HEK293 (cell line): ENCODE measurements at regions not wholly inside any gene's neighbourhood (a gene's known extent, or its start where the extent isn't known, plus 50 kb on each side); places are given as distances from the start of the nearest gene placed in this dataset.

Source experiments
- CTCF ChIA-PET: fragments of 350-600 bp; formaldehyde crosslinking; extraction: SDS; loops from one replicate; lab custom pipeline; 2021; ENCODE audit warnings: antibody characterized with exemption; lab: Yijun Ruan, JAX
- POLR2A ChIA-PET: fragments of 300-600 bp; formaldehyde crosslinking; extraction: SDS; loops from one replicate; lab custom pipeline; 2020; ENCODE audit warnings: antibody characterized with exemption, inconsistent platforms; lab: Yijun Ruan, JAX
- H3K27ac ChIP-seq: fragments of 200-500 bp; sonication (Bioruptor generic); 2 replicates; pipeline ENCODE4 v1.5.1; 2014; ENCODE audit warnings: low read depth, low read length, control low read depth, inconsistent platforms; ENCODE audit errors: extremely low read depth
- H3K36me3 ChIP-seq, 2 experiments: fragments of 200-500 bp in 1 of 2; sonication (Bioruptor generic) in 1 of 2; 1 replicate in 1 of 2; 2 replicates in 1 of 2; pipeline ENCODE4 v1.5.1; 2014 to 2017; ENCODE audit warnings: inconsistent platforms in 2 of 2, low read length in 2 of 2; ENCODE audit not compliant: control insufficient read depth in 2 of 2, insufficient read depth in 1 of 2
- H3K4me1 ChIP-seq: fragments of 200-500 bp; sonication (Bioruptor generic); 2 replicates; pipeline ENCODE4 v1.5.1; 2014; ENCODE audit warnings: mild to moderate bottlenecking, low read length, inconsistent platforms; ENCODE audit not compliant: control insufficient read depth, insufficient read depth
- H3K4me3 ChIP-seq: 2 replicates; pipeline ENCODE4 v1.5.1; 2011; ENCODE audit warnings: low read depth, mild to moderate bottlenecking, control low read depth, low read length, moderate library complexity
- H3K9me3 ChIP-seq: fragments of 200-500 bp; sonication (Bioruptor generic); 2 replicates; pipeline ENCODE4 v1.5.1; 2014; ENCODE audit warnings: low read depth, low read length, inconsistent platforms; ENCODE audit not compliant: control insufficient read depth, insufficient read depth
- SCRT1 ChIP-seq: fragments of 450-650 bp; formaldehyde crosslinking; IDR thresholded peaks from 2 replicates; pipeline ENCODE4 v1.5.1; 2016; ENCODE audit warnings: missing biosample characterization, missing genetic modification characterization, borderline replicate concordance
- TCF7L2 ChIP-seq: IDR thresholded peaks from 2 replicates; pipeline ENCODE4 v1.6.1; 2011; ENCODE audit warnings: low read depth, mild to moderate bottlenecking, inconsistent platforms, low read length, moderate library complexity, borderline replicate concordance
- ZBTB48 ChIP-seq: fragments of 450-650 bp; formaldehyde crosslinking; IDR thresholded peaks from 2 replicates; pipeline ENCODE4 v1.5.1; 2016; ENCODE audit warnings: missing biosample characterization, missing genetic modification characterization
- ZNF146 ChIP-seq: fragments of 450-650 bp; formaldehyde crosslinking; IDR thresholded peaks from 2 replicates; pipeline ENCODE4 v1.5.1; 2016; ENCODE audit warnings: missing biosample characterization, missing genetic modification characterization
- ZNF26 ChIP-seq: fragments of 450-650 bp; formaldehyde crosslinking; IDR thresholded peaks from 2 replicates; pipeline ENCODE4 v1.5.1; 2016; ENCODE audit warnings: missing biosample characterization, missing genetic modification characterization
- ZNF623 ChIP-seq: fragments of 450-650 bp; formaldehyde crosslinking; IDR thresholded peaks from 2 replicates; pipeline ENCODE4 v1.5.1; 2016; ENCODE audit warnings: missing biosample characterization, missing genetic modification characterization
- ZNF654 ChIP-seq: fragments of 450-650 bp; formaldehyde crosslinking; IDR thresholded peaks from 2 replicates; pipeline ENCODE4 v1.5.1; 2016; ENCODE audit warnings: low read depth, missing biosample characterization, missing genetic modification characterization
- ZNF76 ChIP-seq: fragments of 450-650 bp; formaldehyde crosslinking; IDR thresholded peaks from 2 replicates; pipeline ENCODE4; 2016; ENCODE audit warnings: low read depth, missing biosample characterization, missing genetic modification characterization, borderline replicate concordance
- ZNF843 ChIP-seq: fragments of 450-650 bp; formaldehyde crosslinking; IDR thresholded peaks from 2 replicates; pipeline ENCODE4 v1.5.1; 2016; ENCODE audit warnings: missing biosample characterization, missing genetic modification characterization
- TF ChIP-seq, protein P1 (sequence below): fragments of 450-650 bp; IDR thresholded peaks from 2 replicates; pipeline ENCODE4 v1.5.1; 2018; ENCODE audit warnings: missing biosample characterization, mild to moderate bottlenecking, missing genetic modification characterization
- TF ChIP-seq, protein P2 (sequence below): fragments of 450-650 bp; formaldehyde crosslinking; IDR thresholded peaks from 2 replicates; pipeline ENCODE4 v1.5.1; 2016; ENCODE audit warnings: missing biosample characterization, missing genetic modification characterization
- TF ChIP-seq, protein P3 (sequence below): fragments of 450-650 bp; formaldehyde crosslinking; IDR thresholded peaks from 2 replicates; pipeline ENCODE4 v1.5.1; 2017; ENCODE audit warnings: missing biosample characterization, missing genetic modification characterization
- TF ChIP-seq, protein P4 (sequence below): fragments of 450-650 bp; formaldehyde crosslinking; IDR thresholded peaks from 2 replicates; pipeline ENCODE4 v1.5.1; 2017; ENCODE audit warnings: missing biosample characterization, missing genetic modification characterization

DNA sequence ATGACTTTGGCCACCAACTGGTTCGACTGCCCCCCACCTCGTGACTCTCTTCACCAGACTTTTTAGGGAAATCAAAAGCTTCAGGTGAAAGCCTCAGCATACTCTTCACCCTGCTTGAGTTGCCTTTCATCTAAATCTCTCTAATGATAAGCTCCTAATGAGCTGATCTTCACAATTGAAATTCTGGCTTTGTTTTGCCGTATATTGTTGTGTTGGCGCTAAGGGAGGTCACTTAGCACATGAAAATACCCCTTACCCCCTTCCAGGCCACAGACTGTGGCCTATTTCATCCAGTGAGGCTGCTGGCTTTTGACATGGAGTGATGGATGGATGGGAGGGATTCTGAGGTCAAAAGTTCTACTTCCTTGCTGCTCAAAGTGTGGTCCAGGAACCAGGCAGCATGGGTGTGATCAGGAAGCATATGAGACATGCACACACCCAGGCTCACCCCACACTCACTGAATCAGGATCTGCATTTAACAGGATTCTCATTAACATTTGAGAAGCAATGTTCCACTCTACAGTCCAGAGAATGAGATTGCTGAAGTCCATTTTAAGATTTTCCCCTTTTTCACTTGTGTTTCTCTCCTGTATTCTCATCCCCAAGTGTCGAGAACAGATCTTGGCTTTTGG is 131.4 kb downstream of the DACT1 start:
- ChIA-PET CTCF (interaction anchor here (0.6 kb wide), 1 partner anchor 52 kb away, joined by 3 read pairs; no protein-coding TSS in a partner anchor), POLR2A (interaction anchor here (0.6 kb wide), 1 partner anchor 101 kb away, joined by 3 read pairs; no protein-coding TSS in a partner anchor)
- H3K36me3 ChIP-seq = no peaks in the 10 kb centered on the region
- H3K27ac ChIP-seq = no peak overlapping the region
- no peak overlapping the region for H3K4me3 ChIP-seq
- H3K9me3 ChIP-seq = no peaks in the 10 kb centered on the region
- peaks cover 39% of the 10 kb centered on the region for H3K4me1 ChIP-seq
- TF ChIP-seq, protein P1, sequence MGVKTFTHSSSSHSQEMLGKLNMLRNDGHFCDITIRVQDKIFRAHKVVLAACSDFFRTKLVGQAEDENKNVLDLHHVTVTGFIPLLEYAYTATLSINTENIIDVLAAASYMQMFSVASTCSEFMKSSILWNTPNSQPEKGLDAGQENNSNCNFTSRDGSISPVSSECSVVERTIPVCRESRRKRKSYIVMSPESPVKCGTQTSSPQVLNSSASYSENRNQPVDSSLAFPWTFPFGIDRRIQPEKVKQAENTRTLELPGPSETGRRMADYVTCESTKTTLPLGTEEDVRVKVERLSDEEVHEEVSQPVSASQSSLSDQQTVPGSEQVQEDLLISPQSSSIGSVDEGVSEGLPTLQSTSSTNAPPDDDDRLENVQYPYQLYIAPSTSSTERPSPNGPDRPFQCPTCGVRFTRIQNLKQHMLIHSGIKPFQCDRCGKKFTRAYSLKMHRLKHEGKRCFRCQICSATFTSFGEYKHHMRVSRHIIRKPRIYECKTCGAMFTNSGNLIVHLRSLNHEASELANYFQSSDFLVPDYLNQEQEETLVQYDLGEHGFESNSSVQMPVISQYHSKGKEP (tag by site-specific recombination) = no peak
- no peak for TF ChIP-seq SCRT1 (tag by site-specific recombination)

DNA sequence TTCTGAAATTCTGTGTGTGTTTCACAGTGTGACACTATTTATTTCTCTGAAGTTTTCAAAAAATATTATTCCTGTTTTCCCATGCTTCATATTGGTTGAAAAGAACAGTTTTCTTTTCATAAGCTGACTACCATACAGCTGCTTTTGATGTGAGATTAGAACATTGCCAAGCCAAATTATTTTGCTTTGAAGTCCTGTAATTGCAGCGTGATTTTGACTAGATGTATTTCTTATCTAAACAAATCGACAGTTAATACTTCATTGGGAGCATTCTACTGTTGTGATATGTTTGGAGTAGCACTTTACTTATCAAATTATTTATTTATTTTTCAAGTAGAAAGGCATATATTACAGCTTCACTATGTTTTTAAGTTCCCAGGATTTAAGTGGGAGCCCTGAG is 132.0 kb downstream of the DACT1 start:
- no peaks in the 10 kb centered on the region for H3K36me3 ChIP-seq
- no peaks in the 10 kb centered on the region for H3K9me3 ChIP-seq
- H3K4me3 ChIP-seq = no peak overlapping the region
- TF ChIP-seq SCRT1 (tag by site-specific recombination) (no peak), TCF7L2 (peak; percentile 92)
- ChIA-PET POLR2A (no interaction called here), CTCF (interaction anchor here (0.5 to 0.6 kb wide), 2 partner anchors 51 to 195 kb away, joined by 3 to 5 read pairs; no protein-coding TSS in a partner anchor)
- H3K4me1 ChIP-seq = peaks cover 39% of the 10 kb centered on the region
- no peak overlapping the region for H3K27ac ChIP-seq

GRCh38 chr14:58770491-58770982 is 132.8 kb downstream of the DACT1 start:
- Histone ChIP-seq H3K27ac (no peak overlapping the region; the same call in 1 of the 2 replicates), H3K9me3 (no peaks in the 10 kb centered on the region), H3K4me1 (peaks cover 39% of the 10 kb centered on the region), H3K4me3 (no peak overlapping the region), H3K36me3 (no peaks in the 10 kb centered on the region)
- ChIA-PET POLR2A (no interaction called here), CTCF (interaction anchor here (0.6 to 0.7 kb wide), 2 partner anchors 132 to 302 kb away, joined by 3 read pairs; no protein-coding TSS in a partner anchor)
- TF ChIP-seq ZBTB48 (tag by site-specific recombination) (no peak), ZNF623 (tag by site-specific recombination) (no peak), ZNF146 (tag by site-specific recombination) (no peak), ZNF654 (tag by site-specific recombination) (no peak), ZNF76 (tag by site-specific recombination) (no peak), ZNF843 (tag by site-specific recombination) (0 out of 2 replicates have a peak, but pooled peaks have one; percentile 21), ZNF26 (no peak)
- TF ChIP-seq, protein P2, sequence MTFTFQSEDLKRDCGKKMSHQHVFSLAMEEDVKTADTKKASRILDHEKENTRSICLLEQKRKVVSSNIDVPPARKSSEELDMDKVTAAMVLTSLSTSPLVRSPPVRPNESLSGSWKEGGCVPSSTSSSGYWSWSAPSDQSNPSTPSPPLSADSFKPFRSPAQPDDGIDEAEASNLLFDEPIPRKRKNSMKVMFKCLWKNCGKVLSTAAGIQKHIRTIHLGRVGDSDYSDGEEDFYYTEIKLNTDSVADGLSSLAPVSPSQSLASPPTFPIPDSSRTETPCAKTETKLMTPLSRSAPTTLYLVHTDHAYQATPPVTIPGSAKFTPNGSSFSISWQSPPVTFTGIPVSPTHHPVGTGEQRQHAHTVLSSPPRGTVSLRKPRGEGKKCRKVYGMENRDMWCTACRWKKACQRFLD (tag by site-specific recombination) = no peak
- TF ChIP-seq, protein P3, sequence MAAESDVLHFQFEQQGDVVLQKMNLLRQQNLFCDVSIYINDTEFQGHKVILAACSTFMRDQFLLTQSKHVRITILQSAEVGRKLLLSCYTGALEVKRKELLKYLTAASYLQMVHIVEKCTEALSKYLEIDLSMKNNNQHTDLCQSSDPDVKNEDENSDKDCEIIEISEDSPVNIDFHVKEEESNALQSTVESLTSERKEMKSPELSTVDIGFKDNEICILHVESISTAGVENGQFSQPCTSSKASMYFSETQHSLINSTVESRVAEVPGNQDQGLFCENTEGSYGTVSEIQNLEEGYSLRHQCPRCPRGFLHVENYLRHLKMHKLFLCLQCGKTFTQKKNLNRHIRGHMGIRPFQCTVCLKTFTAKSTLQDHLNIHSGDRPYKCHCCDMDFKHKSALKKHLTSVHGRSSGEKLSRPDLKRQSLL (tag by site-specific recombination) = no peak
- TF ChIP-seq, protein P4, sequence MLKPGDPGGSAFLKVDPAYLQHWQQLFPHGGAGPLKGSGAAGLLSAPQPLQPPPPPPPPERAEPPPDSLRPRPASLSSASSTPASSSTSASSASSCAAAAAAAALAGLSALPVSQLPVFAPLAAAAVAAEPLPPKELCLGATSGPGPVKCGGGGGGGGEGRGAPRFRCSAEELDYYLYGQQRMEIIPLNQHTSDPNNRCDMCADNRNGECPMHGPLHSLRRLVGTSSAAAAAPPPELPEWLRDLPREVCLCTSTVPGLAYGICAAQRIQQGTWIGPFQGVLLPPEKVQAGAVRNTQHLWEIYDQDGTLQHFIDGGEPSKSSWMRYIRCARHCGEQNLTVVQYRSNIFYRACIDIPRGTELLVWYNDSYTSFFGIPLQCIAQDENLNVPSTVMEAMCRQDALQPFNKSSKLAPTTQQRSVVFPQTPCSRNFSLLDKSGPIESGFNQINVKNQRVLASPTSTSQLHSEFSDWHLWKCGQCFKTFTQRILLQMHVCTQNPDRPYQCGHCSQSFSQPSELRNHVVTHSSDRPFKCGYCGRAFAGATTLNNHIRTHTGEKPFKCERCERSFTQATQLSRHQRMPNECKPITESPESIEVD = peak; percentile 50; the same call in 1 of the 2 replicates
